ENCODE measurements at regions not wholly inside any gene's neighbourhood (a gene's known extent, or its start where the extent isn't known, plus 50 kb on each side); places are given as distances from the start of the nearest gene placed in this dataset.

GRCh38 chr1:232149287-232150201 lies 480.4 kb downstream of the SIPA1L2 start (continued):
- peak; percentile 35; the same call in 1 of the 2 replicates for TF ChIP-seq PBX3 (IDR thresholded peaks at IDR 0.05)
- TF ChIP-seq NRF1 (IDR thresholded peaks at IDR 0.05; ENCODE audit: low read depth, low read length) = no peak
- no peak for TF ChIP-seq SMC3 (IDR thresholded peaks at IDR 0.05; ENCODE audit: low read depth, low read length)
- no peak for TF ChIP-seq RFX5 (IDR thresholded peaks at IDR 0.05; ENCODE audit: low read length)
- no peak for TF ChIP-seq TAF1 (IDR thresholded peaks at IDR 0.05; ENCODE audit: borderline replicate concordance, low read depth, low read length)
- no peak for TF ChIP-seq GABPA (IDR thresholded peaks at IDR 0.05; ENCODE audit: low read depth)
- 0 out of 2 replicates have a peak, but pooled peaks have one; percentile 50 for TF ChIP-seq TCF12 (IDR thresholded peaks at IDR 0.05)
- TF ChIP-seq, protein P1, sequence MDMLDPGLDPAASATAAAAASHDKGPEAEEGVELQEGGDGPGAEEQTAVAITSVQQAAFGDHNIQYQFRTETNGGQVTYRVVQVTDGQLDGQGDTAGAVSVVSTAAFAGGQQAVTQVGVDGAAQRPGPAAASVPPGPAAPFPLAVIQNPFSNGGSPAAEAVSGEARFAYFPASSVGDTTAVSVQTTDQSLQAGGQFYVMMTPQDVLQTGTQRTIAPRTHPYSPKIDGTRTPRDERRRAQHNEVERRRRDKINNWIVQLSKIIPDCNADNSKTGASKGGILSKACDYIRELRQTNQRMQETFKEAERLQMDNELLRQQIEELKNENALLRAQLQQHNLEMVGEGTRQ (IDR thresholded peaks at IDR 0.05; ENCODE audit: borderline replicate concordance, low read depth, low read length) = no peak
- TF ChIP-seq EP300 (IDR thresholded peaks at IDR 0.05; ENCODE audit: borderline replicate concordance in 1 of 2, low read depth in 1 of 2, low read length in 1 of 2) = peak in 1 of 2 experiments; percentile 47; a peak in 1 of 4 replicates
- no peak for TF ChIP-seq IRF3 (IDR thresholded peaks at IDR 0.05; ENCODE audit: low read depth, low read length)
- TF ChIP-seq, protein P2, sequence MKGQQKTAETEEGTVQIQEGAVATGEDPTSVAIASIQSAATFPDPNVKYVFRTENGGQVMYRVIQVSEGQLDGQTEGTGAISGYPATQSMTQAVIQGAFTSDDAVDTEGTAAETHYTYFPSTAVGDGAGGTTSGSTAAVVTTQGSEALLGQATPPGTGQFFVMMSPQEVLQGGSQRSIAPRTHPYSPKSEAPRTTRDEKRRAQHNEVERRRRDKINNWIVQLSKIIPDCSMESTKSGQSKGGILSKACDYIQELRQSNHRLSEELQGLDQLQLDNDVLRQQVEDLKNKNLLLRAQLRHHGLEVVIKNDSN (IDR thresholded peaks at IDR 0.05; ENCODE audit: borderline replicate concordance, low read depth) = no peak
- no peak for TF ChIP-seq GATA2 (CRISPR knock-in tag; IDR thresholded peaks at IDR 0.05)
- TF ChIP-seq, protein P3, sequence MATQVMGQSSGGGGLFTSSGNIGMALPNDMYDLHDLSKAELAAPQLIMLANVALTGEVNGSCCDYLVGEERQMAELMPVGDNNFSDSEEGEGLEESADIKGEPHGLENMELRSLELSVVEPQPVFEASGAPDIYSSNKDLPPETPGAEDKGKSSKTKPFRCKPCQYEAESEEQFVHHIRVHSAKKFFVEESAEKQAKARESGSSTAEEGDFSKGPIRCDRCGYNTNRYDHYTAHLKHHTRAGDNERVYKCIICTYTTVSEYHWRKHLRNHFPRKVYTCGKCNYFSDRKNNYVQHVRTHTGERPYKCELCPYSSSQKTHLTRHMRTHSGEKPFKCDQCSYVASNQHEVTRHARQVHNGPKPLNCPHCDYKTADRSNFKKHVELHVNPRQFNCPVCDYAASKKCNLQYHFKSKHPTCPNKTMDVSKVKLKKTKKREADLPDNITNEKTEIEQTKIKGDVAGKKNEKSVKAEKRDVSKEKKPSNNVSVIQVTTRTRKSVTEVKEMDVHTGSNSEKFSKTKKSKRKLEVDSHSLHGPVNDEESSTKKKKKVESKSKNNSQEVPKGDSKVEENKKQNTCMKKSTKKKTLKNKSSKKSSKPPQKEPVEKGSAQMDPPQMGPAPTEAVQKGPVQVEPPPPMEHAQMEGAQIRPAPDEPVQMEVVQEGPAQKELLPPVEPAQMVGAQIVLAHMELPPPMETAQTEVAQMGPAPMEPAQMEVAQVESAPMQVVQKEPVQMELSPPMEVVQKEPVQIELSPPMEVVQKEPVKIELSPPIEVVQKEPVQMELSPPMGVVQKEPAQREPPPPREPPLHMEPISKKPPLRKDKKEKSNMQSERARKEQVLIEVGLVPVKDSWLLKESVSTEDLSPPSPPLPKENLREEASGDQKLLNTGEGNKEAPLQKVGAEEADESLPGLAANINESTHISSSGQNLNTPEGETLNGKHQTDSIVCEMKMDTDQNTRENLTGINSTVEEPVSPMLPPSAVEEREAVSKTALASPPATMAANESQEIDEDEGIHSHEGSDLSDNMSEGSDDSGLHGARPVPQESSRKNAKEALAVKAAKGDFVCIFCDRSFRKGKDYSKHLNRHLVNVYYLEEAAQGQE (IDR thresholded peaks at IDR 0.05; ENCODE audit: low read depth, low read length) = no peak
- TF ChIP-seq, protein P4, sequence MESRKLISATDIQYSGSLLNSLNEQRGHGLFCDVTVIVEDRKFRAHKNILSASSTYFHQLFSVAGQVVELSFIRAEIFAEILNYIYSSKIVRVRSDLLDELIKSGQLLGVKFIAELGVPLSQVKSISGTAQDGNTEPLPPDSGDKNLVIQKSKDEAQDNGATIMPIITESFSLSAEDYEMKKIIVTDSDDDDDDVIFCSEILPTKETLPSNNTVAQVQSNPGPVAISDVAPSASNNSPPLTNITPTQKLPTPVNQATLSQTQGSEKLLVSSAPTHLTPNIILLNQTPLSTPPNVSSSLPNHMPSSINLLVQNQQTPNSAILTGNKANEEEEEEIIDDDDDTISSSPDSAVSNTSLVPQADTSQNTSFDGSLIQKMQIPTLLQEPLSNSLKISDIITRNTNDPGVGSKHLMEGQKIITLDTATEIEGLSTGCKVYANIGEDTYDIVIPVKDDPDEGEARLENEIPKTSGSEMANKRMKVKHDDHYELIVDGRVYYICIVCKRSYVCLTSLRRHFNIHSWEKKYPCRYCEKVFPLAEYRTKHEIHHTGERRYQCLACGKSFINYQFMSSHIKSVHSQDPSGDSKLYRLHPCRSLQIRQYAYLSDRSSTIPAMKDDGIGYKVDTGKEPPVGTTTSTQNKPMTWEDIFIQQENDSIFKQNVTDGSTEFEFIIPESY (IDR thresholded peaks at IDR 0.05; ENCODE audit: borderline replicate concordance, low read depth) = no peak

All from SK-N-SH (cell line).